ENCODE measurements at regions not wholly inside any gene's neighbourhood (a gene's known extent, or its start where the extent isn't known, plus 50 kb on each side); places are given as distances from the start of the nearest gene placed in this dataset.

GRCh38 chr11:37817727-37818270 is 1219.8 kb upstream of the RAG2 start:
- no peak for TF ChIP-seq CTCF (IDR thresholded peaks at IDR 0.05)
- no peaks in the 10 kb centered on the region for H3K27me3 ChIP-seq (ENCODE audit: control insufficient read depth, insufficient read depth, low read length)
- H3K9me3 ChIP-seq (ENCODE audit: control insufficient read depth, low read length) = no peaks in the 10 kb centered on the region
- H3K4me2 ChIP-seq (ENCODE audit: low read length) = no peak overlapping the region
- no peaks in the 10 kb centered on the region for H3K36me3 ChIP-seq (ENCODE audit: control insufficient read depth, insufficient read depth, low read length)
- no peaks in the 10 kb centered on the region for H3K79me2 ChIP-seq
- no peak overlapping the region for H3K27ac ChIP-seq
- H3K9ac ChIP-seq = no peak overlapping the region
- no peak overlapping the region for H3K4me3 ChIP-seq (ENCODE audit: low read depth, low read length)
- H2AFZ ChIP-seq = no peak overlapping the region
- H3K4me1 ChIP-seq = no peaks in the 10 kb centered on the region

- H3K4me3 ChIP-seq (ENCODE audit: low read depth, low read length) = no peak overlapping the region
- H3K27me3 ChIP-seq (ENCODE audit: control insufficient read depth, insufficient read depth, low read length) = no peaks in the 10 kb centered on the region
- H3K36me3 ChIP-seq (ENCODE audit: control insufficient read depth, insufficient read depth, low read length) = no peaks in the 10 kb centered on the region
- no peak overlapping the region for H3K27ac ChIP-seq
- no peaks in the 10 kb centered on the region for H3K9me3 ChIP-seq (ENCODE audit: control insufficient read depth, low read length)
- H3K79me2 ChIP-seq = no peaks in the 10 kb centered on the region
- no peak overlapping the region for H2AFZ ChIP-seq
- no peaks in the 10 kb centered on the region for H3K4me1 ChIP-seq
- no peak for TF ChIP-seq CTCF (IDR thresholded peaks at IDR 0.05)
- H3K9ac ChIP-seq = no peak overlapping the region
- no peak overlapping the region for H3K4me2 ChIP-seq (ENCODE audit: low read length)
Observed at GRCh38 chr11:37812281-37812880, 1214.3 kb upstream of the RAG2 start.

- no peaks in the 10 kb centered on the region for H3K4me1 ChIP-seq
- H2AFZ ChIP-seq = no peak overlapping the region
- H3K4me3 ChIP-seq (ENCODE audit: low read depth, low read length) = no peak overlapping the region
- no peak overlapping the region for H3K4me2 ChIP-seq (ENCODE audit: low read length)
- H3K36me3 ChIP-seq (ENCODE audit: control insufficient read depth, insufficient read depth, low read length) = no peaks in the 10 kb centered on the region
- no peak overlapping the region for H3K27ac ChIP-seq
- H3K79me2 ChIP-seq = no peaks in the 10 kb centered on the region
- no peak overlapping the region for H3K9ac ChIP-seq
- H3K9me3 ChIP-seq (ENCODE audit: control insufficient read depth, low read length) = no peaks in the 10 kb centered on the region
- H3K27me3 ChIP-seq (ENCODE audit: control insufficient read depth, insufficient read depth, low read length) = no peaks in the 10 kb centered on the region
- no peak for TF ChIP-seq CTCF (IDR thresholded peaks at IDR 0.05)
Observed at GRCh38 chr11:37811349-37811748, 1213.3 kb upstream of the RAG2 start.

GRCh38 chr11:37804666-37805065 is 1206.6 kb upstream of the RAG2 start:
- H3K4me3 ChIP-seq (ENCODE audit: low read depth, low read length) = no peak overlapping the region
- TF ChIP-seq CTCF (IDR thresholded peaks at IDR 0.05) = no peak
- no peaks in the 10 kb centered on the region for H3K79me2 ChIP-seq
- H3K9me3 ChIP-seq (ENCODE audit: control insufficient read depth, low read length) = no peaks in the 10 kb centered on the region
- no peak overlapping the region for H2AFZ ChIP-seq
- H3K9ac ChIP-seq = no peak overlapping the region
- no peaks in the 10 kb centered on the region for H3K27me3 ChIP-seq (ENCODE audit: control insufficient read depth, insufficient read depth, low read length)
- H3K36me3 ChIP-seq (ENCODE audit: control insufficient read depth, insufficient read depth, low read length) = no peaks in the 10 kb centered on the region
- H3K27ac ChIP-seq = no peak overlapping the region
- no peak overlapping the region for H3K4me2 ChIP-seq (ENCODE audit: low read length)
- no peaks in the 10 kb centered on the region for H3K4me1 ChIP-seq
